ENCODE measurements at regions not wholly inside any gene's neighbourhood (a gene's known extent, or its start where the extent isn't known, plus 50 kb on each side); places are given as distances from the start of the nearest gene placed in this dataset.

GRCh38 chr6:147735924-147736323, 227.4 kb downstream of the SAMD5 start:
- TF ChIP-seq, protein P1, sequence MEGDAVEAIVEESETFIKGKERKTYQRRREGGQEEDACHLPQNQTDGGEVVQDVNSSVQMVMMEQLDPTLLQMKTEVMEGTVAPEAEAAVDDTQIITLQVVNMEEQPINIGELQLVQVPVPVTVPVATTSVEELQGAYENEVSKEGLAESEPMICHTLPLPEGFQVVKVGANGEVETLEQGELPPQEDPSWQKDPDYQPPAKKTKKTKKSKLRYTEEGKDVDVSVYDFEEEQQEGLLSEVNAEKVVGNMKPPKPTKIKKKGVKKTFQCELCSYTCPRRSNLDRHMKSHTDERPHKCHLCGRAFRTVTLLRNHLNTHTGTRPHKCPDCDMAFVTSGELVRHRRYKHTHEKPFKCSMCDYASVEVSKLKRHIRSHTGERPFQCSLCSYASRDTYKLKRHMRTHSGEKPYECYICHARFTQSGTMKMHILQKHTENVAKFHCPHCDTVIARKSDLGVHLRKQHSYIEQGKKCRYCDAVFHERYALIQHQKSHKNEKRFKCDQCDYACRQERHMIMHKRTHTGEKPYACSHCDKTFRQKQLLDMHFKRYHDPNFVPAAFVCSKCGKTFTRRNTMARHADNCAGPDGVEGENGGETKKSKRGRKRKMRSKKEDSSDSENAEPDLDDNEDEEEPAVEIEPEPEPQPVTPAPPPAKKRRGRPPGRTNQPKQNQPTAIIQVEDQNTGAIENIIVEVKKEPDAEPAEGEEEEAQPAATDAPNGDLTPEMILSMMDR (IDR thresholded peaks at IDR 0.05; ENCODE audit: insufficient read depth, low read depth, low read length), result no peak
- H3K4me3 ChIP-seq (ENCODE audit: low read depth, low read length), result no peak overlapping the region
- DNase-seq (ENCODE audit: low read depth), result no peak

GRCh38 chr6:147737115-147737514, 228.6 kb downstream of the SAMD5 start:
- TF ChIP-seq, protein P1 (IDR thresholded peaks at IDR 0.05; ENCODE audit: insufficient read depth, low read depth, low read length), result no peak
- no peak overlapping the region for H3K4me3 ChIP-seq (ENCODE audit: low read depth, low read length)
- no peak for DNase-seq (ENCODE audit: low read depth)

DNA sequence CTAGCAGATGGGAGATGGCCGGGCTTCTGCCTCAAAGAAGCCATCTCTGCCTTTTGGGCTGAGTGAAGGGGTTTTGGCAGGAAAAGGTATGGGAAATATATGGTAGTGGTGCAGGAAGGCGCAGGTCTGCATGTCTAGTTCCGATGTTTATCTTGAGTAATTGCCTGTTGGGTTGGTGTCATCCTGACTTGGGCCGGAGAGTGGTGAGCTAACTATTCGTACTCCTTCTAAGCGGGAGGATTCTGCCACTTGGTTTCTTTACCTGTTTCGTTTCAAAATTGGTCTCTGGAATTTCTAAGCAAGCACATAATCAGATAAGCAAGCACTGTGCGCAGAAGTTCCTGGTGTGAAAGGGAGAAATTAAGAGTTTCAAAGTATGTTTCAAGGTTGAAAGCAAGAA, 229.6 kb downstream of the SAMD5 start:
- DNase-seq (ENCODE audit: low read depth), result no peak
- H3K4me3 ChIP-seq (ENCODE audit: low read depth, low read length), result no peak overlapping the region
- TF ChIP-seq, protein P1 (IDR thresholded peaks at IDR 0.05; ENCODE audit: insufficient read depth, low read depth, low read length), result no peak

DNA sequence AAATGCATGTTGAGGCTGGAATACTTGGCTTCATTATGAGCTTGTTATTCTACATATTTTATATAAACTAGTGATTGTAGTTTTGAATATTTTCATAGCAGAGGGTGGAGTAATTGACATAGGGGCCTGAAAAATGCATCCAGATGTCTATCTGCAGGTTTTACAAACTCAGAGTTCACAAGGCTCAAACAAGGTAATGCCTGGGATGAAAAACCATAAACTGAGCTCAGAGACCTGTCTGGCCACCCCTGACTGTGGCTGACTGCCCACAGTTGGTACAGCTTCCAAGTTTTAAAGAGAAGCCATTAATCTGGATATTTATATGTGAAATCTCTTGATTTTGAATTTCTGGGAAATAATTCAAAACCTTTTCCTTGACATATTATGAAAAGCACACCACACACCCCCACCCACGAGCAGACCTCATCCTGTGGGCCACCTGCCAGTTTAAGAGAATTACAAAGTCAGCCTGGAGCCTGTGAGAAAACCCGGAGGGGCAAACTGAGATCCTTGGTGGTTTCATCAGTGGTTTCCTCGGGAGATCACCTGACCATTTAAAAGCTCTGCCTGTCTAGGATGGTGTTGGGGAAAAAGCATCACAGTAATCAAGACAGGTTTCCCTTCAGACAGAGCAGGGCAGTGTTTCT, 230.1 kb downstream of the SAMD5 start:
- TF ChIP-seq, protein P1 (IDR thresholded peaks at IDR 0.05; ENCODE audit: insufficient read depth, low read depth, low read length), result no peak
- no peak for DNase-seq (ENCODE audit: low read depth)

DNA sequence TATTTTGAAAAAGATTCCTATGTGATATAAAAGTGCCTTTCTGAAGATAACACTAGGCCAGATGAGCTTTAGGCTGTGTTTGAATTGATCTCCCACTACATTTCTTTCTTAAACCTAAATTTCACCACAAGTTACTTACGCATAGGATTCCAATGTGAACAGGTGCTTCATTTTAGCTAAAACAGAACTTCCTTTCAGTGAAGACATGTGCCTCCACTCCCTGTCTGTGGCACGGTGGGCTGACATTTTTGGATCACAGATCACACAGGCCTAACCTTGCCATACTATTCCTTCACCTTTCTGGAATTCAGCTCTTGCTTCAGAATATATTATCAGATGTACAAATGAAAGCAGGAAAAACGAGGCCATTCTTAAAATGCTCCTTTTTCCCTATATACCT, 231.8 kb downstream of the SAMD5 start:
- no peak overlapping the region for H3K4me3 ChIP-seq (ENCODE audit: low read depth, low read length)
- TF ChIP-seq, protein P1 (IDR thresholded peaks at IDR 0.05; ENCODE audit: insufficient read depth, low read depth, low read length), result no peak
- DNase-seq (ENCODE audit: low read depth), result no peak

More for the DNA sequence above, 230.1 kb downstream of the SAMD5 start:
- no peak overlapping the region for H3K4me3 ChIP-seq (ENCODE audit: low read depth, low read length)

DNA sequence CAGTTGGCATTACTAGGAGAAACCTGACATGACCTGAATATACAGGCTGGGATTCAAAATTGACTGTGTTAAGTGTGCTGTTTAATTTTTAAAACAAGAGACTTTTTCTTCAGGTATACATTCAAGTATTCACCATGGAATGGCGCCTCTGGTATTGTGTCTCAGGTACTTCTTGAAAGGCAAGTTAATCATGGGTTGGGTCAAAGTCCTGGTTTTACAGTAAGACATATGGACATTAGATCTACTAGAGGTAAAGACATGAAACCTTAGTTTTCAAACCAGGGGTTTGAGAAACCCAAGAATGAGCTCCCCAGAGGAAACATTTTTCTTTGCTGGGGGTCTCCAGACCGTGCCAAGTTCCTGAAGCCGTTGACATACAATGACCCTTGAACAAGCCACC, 232.4 kb downstream of the SAMD5 start:
- H3K4me3 ChIP-seq (ENCODE audit: low read depth, low read length), result no peak overlapping the region
- DNase-seq (ENCODE audit: low read depth), result no peak
- TF ChIP-seq, protein P1 (IDR thresholded peaks at IDR 0.05; ENCODE audit: insufficient read depth, low read depth, low read length), result no peak

DNA sequence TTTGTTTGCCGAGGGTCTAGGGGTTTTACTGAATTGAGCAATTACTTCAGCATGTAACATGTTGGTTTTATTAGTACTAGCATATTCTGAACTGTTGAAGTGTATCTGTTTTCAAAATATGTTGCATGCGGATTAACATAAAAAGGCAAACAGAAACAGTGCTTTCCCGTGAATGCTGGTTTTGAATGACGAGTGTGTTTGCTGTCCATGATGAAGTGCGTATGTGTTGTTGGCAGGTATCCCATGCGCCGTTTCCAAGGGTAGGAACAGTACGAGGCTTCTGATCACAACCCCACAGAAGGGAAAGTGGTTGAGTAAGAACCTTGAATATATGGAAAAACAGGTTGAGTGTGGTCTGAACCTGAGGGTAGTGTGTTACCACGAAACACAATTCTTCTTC, 232.9 kb downstream of the SAMD5 start:
- TF ChIP-seq, protein P1 (IDR thresholded peaks at IDR 0.05; ENCODE audit: insufficient read depth, low read depth, low read length), result no peak
- DNase-seq (ENCODE audit: low read depth), result no peak
- H3K4me3 ChIP-seq (ENCODE audit: low read depth, low read length), result no peak overlapping the region
